Stomach (tissue), 4 donors: ENCODE measurements at regions not wholly inside any gene's neighbourhood (a gene's known extent, or its start where the extent isn't known, plus 50 kb on each side); places are given as distances from the start of the nearest gene placed in this dataset.

Source experiments
- EP300 ChIP-seq: sonication (generic); formaldehyde crosslinking; IDR thresholded peaks from one replicate; pipeline ENCODE4 v1.6.1; 2017; ENCODE audit warnings: antibody characterized with exemption
- POLR2A ChIP-seq, 4 donors: fragments of 450-650 bp; IDR thresholded peaks; one replicate each; pipeline ENCODE4 v1.6.1; 2016; ENCODE audit warnings: antibody characterized with exemption in 4 of 4, control low read depth in 2 of 4, mild to moderate bottlenecking in 1 of 4, moderate library complexity in 1 of 4
- POLR2AphosphoS5 ChIP-seq, 3 donors: sonication (generic); formaldehyde crosslinking; IDR thresholded peaks; one replicate each; pipeline ENCODE4 v1.6.1; 2016; ENCODE audit warnings: antibody characterized with exemption in 3 of 3
- TF ChIP-seq, protein P1 (sequence below), 7 experiments: fragments of 450-650 bp in 4 of 7; fragments of 200-600 bp in 3 of 7; sonication (generic) in 3 of 7; IDR thresholded peaks; one replicate each; pipeline ENCODE4 v1.5.1; 2016 to 2019; ENCODE audit warnings: antibody characterized with exemption in 7 of 7, control low read depth in 2 of 7, mild to moderate bottlenecking in 1 of 7

GRCh38 chr17:14541714-14542113, 240.8 kb downstream of the HS3ST3B1 start:
- TF ChIP-seq POLR2A (IDR thresholded peaks at IDR 0.05) (no peak), POLR2AphosphoS5 (IDR thresholded peaks at IDR 0.05) (no peak), EP300 (no peak)
- TF ChIP-seq, protein P1, sequence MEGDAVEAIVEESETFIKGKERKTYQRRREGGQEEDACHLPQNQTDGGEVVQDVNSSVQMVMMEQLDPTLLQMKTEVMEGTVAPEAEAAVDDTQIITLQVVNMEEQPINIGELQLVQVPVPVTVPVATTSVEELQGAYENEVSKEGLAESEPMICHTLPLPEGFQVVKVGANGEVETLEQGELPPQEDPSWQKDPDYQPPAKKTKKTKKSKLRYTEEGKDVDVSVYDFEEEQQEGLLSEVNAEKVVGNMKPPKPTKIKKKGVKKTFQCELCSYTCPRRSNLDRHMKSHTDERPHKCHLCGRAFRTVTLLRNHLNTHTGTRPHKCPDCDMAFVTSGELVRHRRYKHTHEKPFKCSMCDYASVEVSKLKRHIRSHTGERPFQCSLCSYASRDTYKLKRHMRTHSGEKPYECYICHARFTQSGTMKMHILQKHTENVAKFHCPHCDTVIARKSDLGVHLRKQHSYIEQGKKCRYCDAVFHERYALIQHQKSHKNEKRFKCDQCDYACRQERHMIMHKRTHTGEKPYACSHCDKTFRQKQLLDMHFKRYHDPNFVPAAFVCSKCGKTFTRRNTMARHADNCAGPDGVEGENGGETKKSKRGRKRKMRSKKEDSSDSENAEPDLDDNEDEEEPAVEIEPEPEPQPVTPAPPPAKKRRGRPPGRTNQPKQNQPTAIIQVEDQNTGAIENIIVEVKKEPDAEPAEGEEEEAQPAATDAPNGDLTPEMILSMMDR (IDR thresholded peaks at IDR 0.05) = no peak
